Endothelial cell of umbilical vein (primary cell): ENCODE measurements at regions not wholly inside any gene's neighbourhood (a gene's known extent, or its start where the extent isn't known, plus 50 kb on each side); places are given as distances from the start of the nearest gene placed in this dataset.

Source experiments
- BruUV-seq: library from RNA; stranded (reverse); fragments of 400-500 nt; replicated peaks from 2 replicates; lab custom pipeline; 2021; lab: Mats Ljungman, UMichigan
- CTCF ChIA-PET: fragments of 300-600, 350-600 bp; sonication (Branson Sonifier 250); formaldehyde crosslinking; loops from one replicate; lab custom pipeline; 2021; ENCODE audit warnings: antibody characterized with exemption, inconsistent platforms; lab: Charles Lee
- POLR2A ChIA-PET: fragments of 300-600, 350-600 bp; sonication (Branson Sonifier 250); formaldehyde crosslinking; loops from one replicate; lab custom pipeline; 2021; ENCODE audit warnings: antibody characterized with exemption, inconsistent platforms; lab: Charles Lee
- DNase-seq: peaks from one replicate; pipeline ENCODE4 v3.0.0-alpha.2; 2011; ENCODE audit warnings: low read depth, low spot score
- FAIRE-seq: peaks from 2 replicates; lab custom pipeline; 2011; peaks lifted over from hg19 to GRCh38; lab: Jason Lieb, UNC
- H2AFZ ChIP-seq: 2 replicates; pipeline ENCODE4 v1.6.0; 2012; ENCODE audit warnings: low read depth, low read length, control low read depth, inconsistent platforms
- H3K27ac ChIP-seq: 2 replicates; pipeline ENCODE4 v1.5.1; 2011; ENCODE audit warnings: low read depth, mild to moderate bottlenecking, control low read depth, low read length, moderate library complexity; ENCODE audit not compliant: insufficient read depth
- H3K27me3 ChIP-seq, 2 experiments: 2 replicates each; pipeline versions ENCODE4 v1.6.0 to v1.6.1; 2011; ENCODE audit warnings: low read length in 2 of 2, mixed read lengths in 1 of 2; ENCODE audit not compliant: control insufficient read depth in 2 of 2, insufficient read depth in 2 of 2
- H3K36me3 ChIP-seq, 2 experiments: 2 replicates in 1 of 2; 3 replicates in 1 of 2; pipeline ENCODE4 v1.5.1; 2011; ENCODE audit warnings: low read length in 2 of 2, mild to moderate bottlenecking in 1 of 2, moderate library complexity in 1 of 2; ENCODE audit not compliant: control insufficient read depth in 2 of 2, insufficient read depth in 2 of 2; ENCODE audit errors: extremely low read depth in 1 of 2
- H3K4me1 ChIP-seq: 3 replicates; pipeline ENCODE4 v1.5.1; 2011; ENCODE audit warnings: mild to moderate bottlenecking, low read length; ENCODE audit not compliant: control insufficient read depth, insufficient read depth; ENCODE audit errors: extremely low read depth
- H3K4me2 ChIP-seq: 2 replicates; pipeline ENCODE4 v1.6.1; 2011; ENCODE audit warnings: low read length, control low read depth, mixed read lengths; ENCODE audit not compliant: insufficient read depth
- H3K4me3 ChIP-seq, 3 experiments: fragments of 200-600 bp in 1 of 3; sonication (generic), shearing (Covaris generic) in 1 of 3; replicated peaks in 1 of 3; 2 replicates each; pipeline ENCODE4 v1.5.1; 2011 to 2016; ENCODE audit warnings: control low read depth in 3 of 3, low read length in 3 of 3, mild to moderate bottlenecking in 2 of 3, inconsistent platforms in 1 of 3, low read depth in 1 of 3, moderate library complexity in 1 of 3; ENCODE audit not compliant: insufficient read depth in 1 of 3
- H3K79me2 ChIP-seq: 2 replicates; pipeline ENCODE4 v1.6.0; 2012; ENCODE audit warnings: low read length, inconsistent platforms; ENCODE audit not compliant: control insufficient read depth, insufficient read depth
- H3K9ac ChIP-seq: replicated peaks from 2 replicates; pipeline ENCODE3; 2011; ENCODE audit warnings: low read length, control low read depth; ENCODE audit not compliant: insufficient read depth; ENCODE audit errors: extremely low read depth
- H3K9me1 ChIP-seq: replicated peaks from 3 replicates; pipeline ENCODE4 v1.6.0; 2011; ENCODE audit warnings: mild to moderate bottlenecking, low read length; ENCODE audit not compliant: control insufficient read depth, insufficient read depth; ENCODE audit errors: extremely low read depth
- H3K9me3 ChIP-seq: replicated peaks from 2 replicates; pipeline ENCODE4 v1.5.1; 2012; ENCODE audit warnings: low read length, inconsistent platforms; ENCODE audit not compliant: control insufficient read depth, insufficient read depth
- H4K20me1 ChIP-seq: replicated peaks from 2 replicates; pipeline ENCODE3; 2011; ENCODE audit warnings: mild to moderate bottlenecking, low read length; ENCODE audit not compliant: control insufficient read depth, insufficient read depth; ENCODE audit errors: extremely low read depth
- CTCF ChIP-seq, 2 donors: IDR thresholded peaks; 1 replicate in 1 of 2; 2 replicates in 1 of 2; pipeline ENCODE4 v1.5.1; 2011; ENCODE audit warnings: low read length in 2 of 2, mild to moderate bottlenecking in 2 of 2, moderate library complexity in 2 of 2, control low read depth in 1 of 2, inconsistent platforms in 1 of 2, low read depth in 1 of 2; ENCODE audit not compliant: insufficient read depth in 1 of 2; ENCODE audit errors: extremely low read depth in 1 of 2
- EZH2 ChIP-seq: IDR thresholded peaks from 2 replicates; pipeline ENCODE4 v1.6.1; 2012; ENCODE audit warnings: borderline replicate concordance, low read depth, mild to moderate bottlenecking, moderate library complexity, low read length, inconsistent platforms; ENCODE audit not compliant: severe bottlenecking
- FOS ChIP-seq: IDR thresholded peaks from 2 replicates; pipeline ENCODE4 v1.6.1; 2011; ENCODE audit warnings: mild to moderate bottlenecking, low read length, moderate library complexity, borderline replicate concordance; ENCODE audit not compliant: insufficient read depth
- GATA2 ChIP-seq: IDR thresholded peaks from 2 replicates; pipeline ENCODE4 v1.7.0; 2011; ENCODE audit warnings: low read depth, mild to moderate bottlenecking, moderate library complexity, mixed read lengths, low read length; ENCODE audit not compliant: insufficient read length, insufficient read depth
- JUN ChIP-seq: IDR thresholded peaks from 2 replicates; pipeline ENCODE4 v1.6.1; 2011; ENCODE audit warnings: borderline replicate concordance, low read depth; ENCODE audit not compliant: insufficient read length, insufficient read depth
- MAX ChIP-seq: IDR thresholded peaks from 2 replicates; pipeline ENCODE4 v1.6.1; 2011; ENCODE audit not compliant: insufficient read depth, insufficient read length
- MYC ChIP-seq: IDR thresholded peaks from one replicate; pipeline ENCODE4 v1.6.1; 2011; ENCODE audit warnings: mild to moderate bottlenecking, low read depth, low read length
- POLR2A ChIP-seq: IDR thresholded peaks from 2 replicates; pipeline ENCODE4 v1.6.1; 2012; ENCODE audit warnings: low read depth, mild to moderate bottlenecking, control low read depth, low read length
- POLR2AphosphoS5 ChIP-seq: IDR thresholded peaks from 2 replicates; pipeline ENCODE4 v1.6.1; 2012; ENCODE audit warnings: low read depth, mild to moderate bottlenecking, control low read depth, low read length, moderate library complexity; ENCODE audit not compliant: insufficient read depth
- dilution Hi-C: fragments of 300-500 bp; cut with MboI; formaldehyde crosslinking; loops from one replicate; pipeline ENCODE4 v1.15.0; 2019; ENCODE audit warnings: low sequenced_read_pairs; ENCODE audit not compliant: extremely low pct_ligation_motif_present
- intact Hi-C: fragments of 100-400 bp; cut with micrococcal nuclease; formaldehyde crosslinking; loops from one replicate; pipeline ENCODE4 v1.10.0; 2022

- H3K9ac ChIP-seq = peak overlapping the region; percentile 62
- H2AFZ ChIP-seq = peak overlapping the region; percentile 4
- H3K4me2 ChIP-seq = no peak overlapping the region
- intact Hi-C loops (loop anchor here (10.0 kb wide), 1 partner anchor 199 kb away; no protein-coding TSS in a partner anchor), dilution Hi-C loops (no loop called here)
- no peaks in the 10 kb centered on the region for H3K9me3 ChIP-seq
- no peaks in the 10 kb centered on the region for H3K9me1 ChIP-seq
- no peaks in the 10 kb centered on the region for H4K20me1 ChIP-seq
- ChIA-PET CTCF (no interaction called here), POLR2A (no interaction called here)
- TSS peak; percentile 93 for BruUV-seq
- H3K27ac ChIP-seq = peak overlapping the region; percentile 93
- DNase-seq = peak; percentile 40
- H3K27me3 ChIP-seq = no peaks in the 10 kb centered on the region
- peak; percentile 40 for FAIRE-seq
- H3K79me2 ChIP-seq = no peaks in the 10 kb centered on the region
- TF ChIP-seq GATA2 (no peak), POLR2AphosphoS5 (no peak), MYC (no peak), POLR2A (no peak), CTCF (IDR thresholded peaks at IDR 0.05; ENCODE audit: extremely low read depth in 1 of 2, insufficient read depth in 1 of 2, low read depth in 1 of 2, low read length in 2 of 2) (no peak), EZH2 (no peak), JUN (no peak), MAX (no peak), FOS (no peak)
- H3K4me1 ChIP-seq = peaks cover 17% of the 10 kb centered on the region
- H3K36me3 ChIP-seq = no peaks in the 10 kb centered on the region
- no peak overlapping the region for H3K4me3 ChIP-seq
Measured at GRCh38 chr13:40115426-40115825, 460.0 kb downstream of the COG6 start.
